Hepatocyte (in vitro differentiated cells): ENCODE measurements at regions not wholly inside any gene's neighbourhood (a gene's known extent, or its start where the extent isn't known, plus 50 kb on each side); places are given as distances from the start of the nearest gene placed in this dataset. TPM values are rescaled to one million over a fixed set of nuclear protein-coding genes. Genes with fewer than 3 reads are reported as not detected.

Experiments
- DNase-seq: peaks from one replicate; pipeline ENCODE4 v3.0.0-alpha.2; 2016; ENCODE audit warnings: low spot score
- H2AFZ ChIP-seq: fragments of 200-600 bp; sonication (generic); 2 replicates; pipeline ENCODE4 v1.6.0; 2016; ENCODE audit warnings: antibody characterized with exemption, mild to moderate bottlenecking
- H3K27ac ChIP-seq: fragments of 200-600 bp; sonication (generic); 2 replicates; pipeline ENCODE4 v1.5.1; 2016; ENCODE audit warnings: mild to moderate bottlenecking
- H3K27me3 ChIP-seq: fragments of 200-600 bp; sonication (generic); 2 replicates; pipeline ENCODE4 v1.6.1; 2016
- H3K36me3 ChIP-seq: fragments of 200-600 bp; sonication (generic); replicated peaks from 2 replicates; pipeline ENCODE4 v1.5.1; 2016; ENCODE audit warnings: low read depth; ENCODE audit not compliant: insufficient read depth
- H3K4me1 ChIP-seq: fragments of 200-600 bp; sonication (generic); 2 replicates; pipeline ENCODE4 v1.5.1; 2016; ENCODE audit warnings: mild to moderate bottlenecking, moderate library complexity; ENCODE audit not compliant: insufficient read depth
- H3K4me2 ChIP-seq: fragments of 200-600 bp; sonication (generic); 2 replicates; pipeline ENCODE4 v1.6.0; 2016
- H3K4me3 ChIP-seq: fragments of 200-600 bp; sonication (generic); 2 replicates; pipeline ENCODE4 v1.5.1; 2016; ENCODE audit warnings: mild to moderate bottlenecking
- H3K79me2 ChIP-seq: fragments of 200-600 bp; sonication (generic); 2 replicates; pipeline ENCODE4 v1.6.0; 2017; ENCODE audit warnings: mild to moderate bottlenecking
- H3K9me2 ChIP-seq: fragments of 200-600 bp; sonication (generic); replicated peaks from 2 replicates; pipeline ENCODE4 v1.6.0; 2017; ENCODE audit warnings: mild to moderate bottlenecking; ENCODE audit not compliant: insufficient read depth
- H3K9me3 ChIP-seq: fragments of 200-600 bp; sonication (generic); 2 replicates; pipeline ENCODE4 v1.5.1; 2016; ENCODE audit warnings: low read depth, mild to moderate bottlenecking
- H4K20me1 ChIP-seq: fragments of 200-600 bp; sonication (generic); 2 replicates; pipeline ENCODE4 v1.6.0; 2016; ENCODE audit warnings: mild to moderate bottlenecking; ENCODE audit not compliant: insufficient read depth, poor library complexity, severe bottlenecking
- EZH2 ChIP-seq: fragments of 200-600 bp; sonication (generic); IDR thresholded peaks from 2 replicates; pipeline ENCODE4 v1.6.1; 2016; ENCODE audit warnings: antibody characterized with exemption, mild to moderate bottlenecking, borderline replicate concordance
- EZH2phosphoT487 ChIP-seq: fragments of 200-600 bp; sonication (generic); IDR thresholded peaks from one replicate; pipeline ENCODE4 v1.6.1; 2018; ENCODE audit warnings: antibody characterized with exemption, mild to moderate bottlenecking, low read depth, moderate library complexity; ENCODE audit not compliant: unreplicated experiment, severe bottlenecking
- WGBS: methylation state at CpG from one replicate; pipeline ENCODE4 v1.1.6; 2016; ENCODE audit warnings: low lambda C conversion rate; ENCODE audit errors: missing lambda C conversion rate; 5-methylcytosine and 5-hydroxymethylcytosine counted together
- small RNA-seq: library from RNA; depleted of rRNA; stranded (forward); fragments of <200 nt; gene quantifications from one replicate; pipeline ENCODE3, GENCODE V24; 2014
- TF ChIP-seq, protein P1 (sequence below): fragments of 200-600 bp; sonication (generic); IDR thresholded peaks from 2 replicates; pipeline ENCODE4 v1.5.1; 2016; ENCODE audit warnings: antibody characterized with exemption, mild to moderate bottlenecking; ENCODE audit not compliant: poor library complexity

DNA sequence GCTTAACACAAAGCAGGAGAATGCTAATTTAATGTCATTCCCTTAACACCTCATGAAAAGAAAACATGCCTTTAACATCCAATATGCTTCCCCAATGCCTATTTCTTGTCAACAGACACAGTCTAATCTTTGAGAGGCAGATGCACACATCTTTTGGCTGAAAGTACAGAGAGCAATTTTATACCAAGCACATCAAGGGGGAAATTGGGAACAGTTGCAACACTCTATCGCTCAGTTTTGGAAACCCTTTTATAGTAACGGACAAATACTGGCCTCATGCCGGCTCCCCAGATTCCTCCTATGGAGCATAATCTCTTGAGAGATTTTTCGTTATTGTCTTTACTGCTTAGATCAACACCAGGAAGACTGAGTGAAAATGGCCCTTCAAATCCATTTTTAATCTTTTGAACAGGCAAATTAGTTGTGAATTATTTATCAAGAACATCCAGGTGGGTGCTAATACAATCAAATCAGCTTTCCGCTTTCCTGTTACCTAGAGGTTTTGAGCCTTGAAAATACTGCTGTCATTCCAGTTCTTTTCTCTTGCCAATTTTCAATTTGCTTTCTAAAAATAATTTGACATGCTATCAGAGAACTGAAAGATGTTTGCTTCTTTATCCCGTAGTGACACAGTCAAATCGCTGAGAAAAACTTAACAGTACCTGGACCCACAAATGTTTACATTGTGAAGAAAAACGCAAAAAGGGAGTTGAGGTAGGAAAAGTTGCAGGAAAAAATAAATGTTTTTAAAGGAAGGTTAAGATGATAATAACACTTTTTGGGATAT lies 60.7 kb upstream of the CAND1 start:
- TF ChIP-seq, protein P1, sequence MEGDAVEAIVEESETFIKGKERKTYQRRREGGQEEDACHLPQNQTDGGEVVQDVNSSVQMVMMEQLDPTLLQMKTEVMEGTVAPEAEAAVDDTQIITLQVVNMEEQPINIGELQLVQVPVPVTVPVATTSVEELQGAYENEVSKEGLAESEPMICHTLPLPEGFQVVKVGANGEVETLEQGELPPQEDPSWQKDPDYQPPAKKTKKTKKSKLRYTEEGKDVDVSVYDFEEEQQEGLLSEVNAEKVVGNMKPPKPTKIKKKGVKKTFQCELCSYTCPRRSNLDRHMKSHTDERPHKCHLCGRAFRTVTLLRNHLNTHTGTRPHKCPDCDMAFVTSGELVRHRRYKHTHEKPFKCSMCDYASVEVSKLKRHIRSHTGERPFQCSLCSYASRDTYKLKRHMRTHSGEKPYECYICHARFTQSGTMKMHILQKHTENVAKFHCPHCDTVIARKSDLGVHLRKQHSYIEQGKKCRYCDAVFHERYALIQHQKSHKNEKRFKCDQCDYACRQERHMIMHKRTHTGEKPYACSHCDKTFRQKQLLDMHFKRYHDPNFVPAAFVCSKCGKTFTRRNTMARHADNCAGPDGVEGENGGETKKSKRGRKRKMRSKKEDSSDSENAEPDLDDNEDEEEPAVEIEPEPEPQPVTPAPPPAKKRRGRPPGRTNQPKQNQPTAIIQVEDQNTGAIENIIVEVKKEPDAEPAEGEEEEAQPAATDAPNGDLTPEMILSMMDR: no peak
- no peak for TF ChIP-seq EZH2phosphoT487
- TF ChIP-seq EZH2: no peak
- no peak for DNase-seq
- H3K4me3 ChIP-seq: no peak overlapping the region
- no peak overlapping the region for H2AFZ ChIP-seq
- no peak overlapping the region for H3K27ac ChIP-seq
- no peaks in the 10 kb centered on the region for H3K36me3 ChIP-seq
- WGBS: 73% methylated on average over 8 of the region's 8 CpGs
- H3K79me2 ChIP-seq: no peaks in the 10 kb centered on the region
- H4K20me1 ChIP-seq: no peaks in the 10 kb centered on the region
- H3K4me2 ChIP-seq: no peak overlapping the region
- H3K27me3 ChIP-seq: peaks cover 24% of the 10 kb centered on the region
- no peaks in the 10 kb centered on the region for H3K4me1 ChIP-seq
- no peaks in the 10 kb centered on the region for H3K9me2 ChIP-seq
- no peaks in the 10 kb centered on the region for H3K9me3 ChIP-seq

DNA sequence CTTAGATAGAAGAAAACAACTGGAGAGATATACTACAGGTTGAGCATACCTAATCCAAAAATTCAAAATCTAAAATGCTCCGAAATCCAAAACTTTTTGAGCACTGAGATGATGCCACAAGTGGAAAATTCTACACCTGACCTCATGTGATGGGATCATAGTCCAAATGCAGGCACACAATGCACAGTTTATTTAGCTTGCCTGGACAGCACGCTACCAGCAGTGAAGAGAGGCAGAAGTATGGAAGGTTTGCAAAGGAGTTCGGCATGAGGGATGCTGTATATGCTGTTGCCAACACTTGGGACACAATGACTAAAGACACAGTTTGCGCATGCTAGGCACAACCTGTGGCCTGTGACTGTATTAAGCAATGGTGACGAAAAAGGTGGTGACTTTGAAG lies 58.1 kb upstream of the CAND1 start:
- H2AFZ ChIP-seq: no peak overlapping the region
- H3K4me3 ChIP-seq: no peak overlapping the region
- H3K9me2 ChIP-seq: no peaks in the 10 kb centered on the region
- H3K9me3 ChIP-seq: no peaks in the 10 kb centered on the region
- no peak overlapping the region for H3K27ac ChIP-seq
- no peaks in the 10 kb centered on the region for H4K20me1 ChIP-seq
- no peak for TF ChIP-seq EZH2
- no peak overlapping the region for H3K4me2 ChIP-seq
- H3K79me2 ChIP-seq: no peaks in the 10 kb centered on the region
- peaks cover 28% of the 10 kb centered on the region for H3K27me3 ChIP-seq
- H3K4me1 ChIP-seq: no peaks in the 10 kb centered on the region
- DNase-seq: no peak
- H3K36me3 ChIP-seq: no peaks in the 10 kb centered on the region
- WGBS: 93% methylated on average over 5 of the region's 5 CpGs

DNA sequence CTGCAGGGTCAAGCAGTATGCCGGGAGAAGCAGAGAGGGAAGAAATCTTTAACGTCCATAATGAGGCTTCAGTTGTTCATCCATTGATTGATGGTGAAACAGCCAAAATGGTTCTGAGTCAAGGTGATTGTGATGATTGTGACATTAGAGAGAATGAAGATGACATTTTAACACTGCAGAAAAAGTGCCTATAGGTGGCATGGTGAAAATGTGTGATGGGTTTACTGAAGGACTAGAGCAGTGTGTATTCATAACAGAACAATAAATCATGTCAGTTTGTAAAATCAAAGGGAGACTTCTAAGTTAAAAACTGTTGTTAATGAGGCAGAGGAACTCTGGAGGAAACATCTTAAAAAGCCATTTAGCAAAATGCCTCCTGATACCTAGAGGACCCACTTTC lies 57.7 kb upstream of the CAND1 start:
- H3K4me3 ChIP-seq: no peak overlapping the region
- no peak overlapping the region for H2AFZ ChIP-seq
- no peaks in the 10 kb centered on the region for H4K20me1 ChIP-seq
- no peaks in the 10 kb centered on the region for H3K4me1 ChIP-seq
- H3K27ac ChIP-seq: no peak overlapping the region
- TF ChIP-seq EZH2: no peak
- TF ChIP-seq, protein P1: no peak
- TF ChIP-seq EZH2phosphoT487: no peak
- H3K9me2 ChIP-seq: no peaks in the 10 kb centered on the region
- H3K4me2 ChIP-seq: no peak overlapping the region
- H3K79me2 ChIP-seq: no peaks in the 10 kb centered on the region
- H3K27me3 ChIP-seq: peaks cover 32% of the 10 kb centered on the region
- H3K9me3 ChIP-seq: no peaks in the 10 kb centered on the region
- no peak for DNase-seq
- no peaks in the 10 kb centered on the region for H3K36me3 ChIP-seq
- WGBS: 66% methylated on average over 2 of the region's 2 CpGs

DNA sequence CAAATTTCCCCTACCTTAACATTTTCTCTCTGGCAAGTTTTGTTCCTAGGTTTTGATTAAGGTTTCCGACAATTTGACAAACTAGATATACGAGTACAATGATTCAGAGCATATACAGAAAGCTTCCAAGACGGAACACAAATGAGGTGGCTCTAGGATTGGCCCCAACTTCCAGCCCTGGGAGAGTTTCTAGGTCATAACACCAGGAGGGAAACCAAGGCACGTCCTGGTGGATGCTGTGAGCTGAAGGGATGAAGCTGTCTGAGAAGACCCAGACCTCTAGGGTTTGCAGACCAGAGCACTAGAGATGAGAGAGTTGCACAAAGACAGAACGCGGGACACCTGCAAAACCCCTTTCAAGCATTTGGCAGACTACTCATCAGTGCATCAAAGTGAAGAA lies 51.5 kb upstream of the CAND1 start:
- no peak overlapping the region for H3K27ac ChIP-seq
- 85% methylated on average over 6 of the region's 6 CpGs for whole genome bisulfite sequencing
- no peaks in the 10 kb centered on the region for H3K9me2 ChIP-seq
- no peak for DNase-seq
- H4K20me1 ChIP-seq: no peaks in the 10 kb centered on the region
- no peak overlapping the region for H3K4me3 ChIP-seq
- no peaks in the 10 kb centered on the region for H3K36me3 ChIP-seq
- H3K4me1 ChIP-seq: no peaks in the 10 kb centered on the region
- no peak overlapping the region for H3K4me2 ChIP-seq
- peaks cover 21% of the 10 kb centered on the region for H3K27me3 ChIP-seq
- TF ChIP-seq EZH2phosphoT487 (no peak), EZH2 (no peak)
- TF ChIP-seq, protein P1: no peak
- H3K79me2 ChIP-seq: no peaks in the 10 kb centered on the region
- H3K9me3 ChIP-seq: no peaks in the 10 kb centered on the region
- no peak overlapping the region for H2AFZ ChIP-seq

Small RNAs in the stretch of these regions (small RNA-seq; reads per million reads assigned to genes)
- gene AC073530.2: not detected
